Stomach (tissue), 8 donors: ENCODE measurements at regions not wholly inside any gene's neighbourhood (a gene's known extent, or its start where the extent isn't known, plus 50 kb on each side); places are given as distances from the start of the nearest gene placed in this dataset.
"Not testable (repeated sequence)": the region's sequence is repeated elsewhere in the genome, so short reads cannot be mapped to it uniquely, and the experiment has no call there.

Source experiments
- DNase-seq, 2 donors: peaks; one replicate each; pipeline versions ENCODE4 v3.0.0 to v3.0.0-alpha.2; 2013 to 2019
- H3K27ac ChIP-seq, 5 donors: fragments of 200-600 bp in 4 of 5; sonication (generic) in 4 of 5; one replicate each; pipeline ENCODE4 v1.5.1; 2013 to 2019; ENCODE audit warnings: mild to moderate bottlenecking in 1 of 5, moderate library complexity in 1 of 5
- H3K27me3 ChIP-seq, 3 donors: fragments of 200-600 bp; sonication (generic); one replicate each; pipeline ENCODE4 v1.5.1; 2017 to 2019; ENCODE audit warnings: mixed run types in 1 of 3
- H3K36me3 ChIP-seq, 4 donors: fragments of 200-600 bp; sonication (generic); 1 replicate in 3 of 4; 2 replicates in 1 of 4; pipeline ENCODE4 v1.5.1; 2016 to 2019
- H3K4me1 ChIP-seq, 4 donors: fragments of 200-600 bp; sonication (generic); one replicate each; pipeline ENCODE4 v1.5.1; 2016 to 2019
- H3K4me3 ChIP-seq, 4 donors: fragments of 200-600 bp; sonication (generic) in 3 of 4; one replicate each; pipeline ENCODE4 v1.5.1; 2016 to 2019; ENCODE audit warnings: mild to moderate bottlenecking in 1 of 4
- H3K9me3 ChIP-seq, 4 donors: fragments of 200-600 bp; sonication (generic); one replicate each; pipeline ENCODE4 v1.5.1; 2016 to 2019
- CTCF ChIP-seq, 7 experiments: fragments of 450-650 bp in 4 of 7; fragments of 200-600 bp in 3 of 7; sonication (generic) in 3 of 7; IDR thresholded peaks; one replicate each; pipeline ENCODE4 v1.5.1; 2016 to 2019; ENCODE audit warnings: antibody characterized with exemption in 7 of 7, control low read depth in 2 of 7, mild to moderate bottlenecking in 1 of 7
- EP300 ChIP-seq: sonication (generic); formaldehyde crosslinking; IDR thresholded peaks from one replicate; pipeline ENCODE4 v1.6.1; 2017; ENCODE audit warnings: antibody characterized with exemption
- POLR2A ChIP-seq, 4 donors: fragments of 450-650 bp; IDR thresholded peaks; one replicate each; pipeline ENCODE4 v1.6.1; 2016; ENCODE audit warnings: antibody characterized with exemption in 4 of 4, control low read depth in 2 of 4, mild to moderate bottlenecking in 1 of 4, moderate library complexity in 1 of 4
- POLR2AphosphoS5 ChIP-seq, 3 donors: sonication (generic); formaldehyde crosslinking; IDR thresholded peaks; one replicate each; pipeline ENCODE4 v1.6.1; 2016; ENCODE audit warnings: antibody characterized with exemption in 3 of 3
- WGBS, 5 donors: extraction: QIAGEN DNeasy Blood & Tissue Kit in 3 of 5; methylation state at CpG; one replicate each; pipeline versions ENCODE4 v1.1.5 to v1.1.7; 2013 to 2018; 5-methylcytosine and 5-hydroxymethylcytosine counted together
- intact Hi-C: fragments of 100-400 bp; cut with DNase I; formaldehyde crosslinking; loops from one replicate; pipeline ENCODE4 v1.15.1; 2023; ENCODE audit warnings: low total_unique reads
- donor health status: healthy with polysubstance abuse.
- donor health status: Bipolar disorder and iron deficiency.
- donor health status: healthy.

GRCh38 chr2:37742286-37742685 is 70.8 kb upstream of the CDC42EP3 start:
- no peak overlapping the region for H3K27ac ChIP-seq
- intact Hi-C loops: no loop called here
- no peaks in the 10 kb centered on the region for H3K4me1 ChIP-seq
- H3K4me3 ChIP-seq: no peak overlapping the region
- no peak for DNase-seq
- no peaks in the 10 kb centered on the region for H3K9me3 ChIP-seq
- WGBS, 5 donors: 68 to 82% (median 79%) methylated on average over 4 of the region's 4 CpGs
- no peaks in the 10 kb centered on the region for H3K36me3 ChIP-seq
- TF ChIP-seq CTCF (IDR thresholded peaks at IDR 0.05): no peak
- TF ChIP-seq EP300: no peak
- TF ChIP-seq POLR2AphosphoS5 (IDR thresholded peaks at IDR 0.05): no peak
- TF ChIP-seq POLR2A (IDR thresholded peaks at IDR 0.05): no peak
- no peaks in the 10 kb centered on the region for H3K27me3 ChIP-seq

DNA sequence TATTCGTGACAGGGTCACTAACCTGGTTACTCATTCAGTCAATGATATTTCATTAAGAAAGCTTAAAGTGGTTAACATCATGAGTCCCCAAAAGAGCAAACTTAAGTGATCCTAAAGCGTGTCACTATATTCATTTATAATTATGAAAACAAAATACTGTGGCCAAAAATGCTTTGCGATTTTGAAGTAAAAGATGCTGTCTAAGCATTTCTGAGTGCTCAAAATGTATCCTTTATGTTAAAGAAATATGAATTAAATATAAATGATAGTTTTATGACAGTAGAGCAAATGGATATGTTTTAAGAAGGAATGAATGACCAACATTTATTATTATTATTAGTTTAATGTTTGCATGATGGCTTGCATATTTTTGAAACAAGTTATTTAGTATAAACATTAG is 72.6 kb upstream of the CDC42EP3 start:
- Histone ChIP-seq H3K36me3 (no peaks in the 10 kb centered on the region), H3K4me3 (no peak overlapping the region), H3K4me1 (no peaks in the 10 kb centered on the region), H3K27ac (no peak overlapping the region), H3K9me3 (no peaks in the 10 kb centered on the region), H3K27me3 (no peaks in the 10 kb centered on the region)
- TF ChIP-seq POLR2AphosphoS5 (IDR thresholded peaks at IDR 0.05) (no peak), EP300 (no peak), POLR2A (IDR thresholded peaks at IDR 0.05) (no peak), CTCF (IDR thresholded peaks at IDR 0.05) (no peak)
- WGBS, 5 donors: 86 to 97% (median 93%) methylated on average over 3 of the region's 3 CpGs
- DNase-seq: no peak
- intact Hi-C loops: no loop called here

DNA sequence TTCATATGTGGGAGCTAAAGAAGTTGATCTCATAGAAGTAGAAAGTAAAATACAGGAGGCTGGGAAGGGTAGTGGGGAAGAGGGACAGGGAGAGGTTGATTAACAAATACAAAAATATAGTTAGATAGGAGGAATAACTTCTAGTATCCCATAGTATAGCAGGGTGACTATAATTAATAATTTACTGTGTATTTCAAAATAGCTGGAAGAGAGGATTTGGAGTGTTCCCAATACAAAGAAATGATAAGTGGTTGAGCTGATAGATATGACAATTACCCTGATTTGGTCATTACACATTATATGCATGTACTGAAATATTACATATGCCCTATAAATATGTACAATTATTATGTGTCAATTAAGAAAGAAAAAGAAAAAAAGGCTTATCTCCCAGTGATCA is 73.5 kb upstream of the CDC42EP3 start:
- H3K27ac ChIP-seq, H3K4me3 ChIP-seq, DNase-seq, H3K4me1 ChIP-seq, H3K9me3 ChIP-seq, H3K36me3 ChIP-seq, H3K27me3 ChIP-seq, intact Hi-C loops: not testable (repeated sequence)

GRCh38 chr2:37746011-37746410 is 74.6 kb upstream of the CDC42EP3 start:
- intact Hi-C loops, H3K9me3 ChIP-seq, H3K36me3 ChIP-seq, DNase-seq, H3K4me3 ChIP-seq, H3K4me1 ChIP-seq, H3K27ac ChIP-seq, H3K27me3 ChIP-seq: not testable (repeated sequence)
- 78 to 100% (median 95%) methylated on average over 1 of the region's 1 CpG for WGBS, 5 donors

DNA sequence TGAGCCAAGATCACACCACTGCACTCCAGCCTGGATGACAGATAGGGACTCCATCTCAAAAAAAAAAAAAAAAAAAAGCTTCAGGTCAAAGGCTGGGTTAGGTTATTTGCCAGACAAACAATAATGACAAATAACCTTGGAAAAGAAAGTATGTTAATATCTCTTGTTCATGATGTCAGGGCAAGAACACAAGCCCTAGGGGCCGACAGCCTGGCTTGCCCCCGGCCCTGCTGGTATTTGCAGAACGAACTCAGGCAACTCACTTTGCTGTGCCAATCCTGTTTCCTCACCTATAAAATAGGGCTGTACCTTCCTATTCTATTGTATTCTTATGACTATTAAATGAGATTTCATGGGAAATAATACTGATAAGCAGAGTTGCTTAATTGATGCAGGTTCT is 75.4 kb upstream of the CDC42EP3 start:
- Histone ChIP-seq H3K27ac (no peak overlapping the region), H3K36me3 (no peaks in the 10 kb centered on the region), H3K4me1 (no peaks in the 10 kb centered on the region), H3K9me3 (no peaks in the 10 kb centered on the region), H3K4me3 (no peak overlapping the region), H3K27me3 (no peaks in the 10 kb centered on the region)
- intact Hi-C loops: no loop called here
- DNase-seq: no peak
- WGBS, 5 donors: 57 to 90% (median 81%) methylated on average over 3 of the region's 3 CpGs
- TF ChIP-seq POLR2AphosphoS5 (IDR thresholded peaks at IDR 0.05) (no peak), POLR2A (IDR thresholded peaks at IDR 0.05) (no peak), CTCF (IDR thresholded peaks at IDR 0.05) (no peak), EP300 (no peak)

DNA sequence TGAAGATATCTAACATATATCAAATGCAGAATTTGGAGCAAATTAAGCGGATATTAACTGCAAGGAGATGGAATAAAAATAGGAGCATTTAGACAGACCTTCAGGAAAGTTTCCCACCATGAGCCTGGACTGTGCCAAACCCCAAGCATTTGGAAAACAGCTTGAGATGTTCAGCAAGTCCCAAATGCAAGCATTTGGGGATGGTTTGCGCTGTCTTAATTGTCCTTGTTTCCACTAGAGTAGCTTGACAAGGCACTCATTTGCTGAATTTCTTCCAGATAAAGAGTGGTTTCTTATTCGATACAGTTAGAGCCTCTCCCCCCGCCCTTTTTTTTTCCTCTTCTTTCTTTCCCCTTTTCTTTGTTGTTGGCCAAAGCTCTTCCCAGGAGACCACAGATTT is 77.1 kb upstream of the CDC42EP3 start:
- no peak overlapping the region for H3K4me3 ChIP-seq
- 85 to 93% (median 90%) methylated on average over 4 of the region's 4 CpGs for WGBS, 5 donors
- H3K36me3 ChIP-seq: no peaks in the 10 kb centered on the region
- TF ChIP-seq POLR2A (IDR thresholded peaks at IDR 0.05) (no peak), EP300 (no peak), CTCF (IDR thresholded peaks at IDR 0.05) (no peak), POLR2AphosphoS5 (IDR thresholded peaks at IDR 0.05) (no peak)
- H3K4me1 ChIP-seq: no peaks in the 10 kb centered on the region
- H3K27ac ChIP-seq: no peak overlapping the region
- no peak for DNase-seq
- no peaks in the 10 kb centered on the region for H3K9me3 ChIP-seq
- H3K27me3 ChIP-seq: no peaks in the 10 kb centered on the region
- intact Hi-C loops: no loop called here

DNA sequence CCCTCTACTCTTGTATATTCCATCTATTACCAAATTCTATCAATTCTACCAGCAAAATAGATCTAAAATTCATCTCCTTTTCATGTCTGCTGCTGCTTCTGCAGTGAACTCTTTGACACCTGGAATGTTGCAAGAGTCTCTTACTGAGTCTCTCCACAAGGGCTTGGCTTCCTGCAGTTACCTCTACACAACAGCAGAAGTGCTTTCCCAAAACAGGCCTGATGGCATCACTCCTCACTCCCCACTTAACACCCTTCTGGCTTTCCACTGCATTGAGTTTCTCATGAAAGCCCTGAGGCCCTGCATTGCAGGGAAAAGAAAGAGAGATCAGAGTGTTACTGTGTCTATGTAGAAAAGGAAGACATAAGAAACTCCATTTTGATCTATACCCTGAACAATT is 78.8 kb upstream of the CDC42EP3 start:
- H3K36me3 ChIP-seq, intact Hi-C loops, H3K4me3 ChIP-seq: not testable (repeated sequence)

More for the DNA sequence above, 78.8 kb upstream of the CDC42EP3 start:
- H3K4me1 ChIP-seq, H3K27ac ChIP-seq, H3K9me3 ChIP-seq, H3K27me3 ChIP-seq, DNase-seq: not testable (repeated sequence)
